Vagina (tissue), 2 donors: ENCODE measurements at regions not wholly inside any gene's neighbourhood (a gene's known extent, or its start where the extent isn't known, plus 50 kb on each side); places are given as distances from the start of the nearest gene placed in this dataset.

Source experiments
- CTCF ChIP-seq, 3 experiments: fragments of 450-650 bp in 2 of 3; fragments of 200-600 bp in 1 of 3; sonication (generic) in 1 of 3; IDR thresholded peaks; one replicate each; pipeline ENCODE4 v1.5.1; 2017 to 2019; ENCODE audit warnings: antibody characterized with exemption in 3 of 3, mild to moderate bottlenecking in 2 of 3, moderate library complexity in 2 of 3
- POLR2A ChIP-seq, 2 donors: fragments of 450-650 bp; IDR thresholded peaks; one replicate each; pipeline ENCODE4 v1.6.1; 2017; ENCODE audit warnings: antibody characterized with exemption in 2 of 2, mild to moderate bottlenecking in 2 of 2, moderate library complexity in 2 of 2
- POLR2AphosphoS5 ChIP-seq, 2 donors: sonication (generic); formaldehyde crosslinking; IDR thresholded peaks; one replicate each; pipeline ENCODE4 v1.9.0; 2017; ENCODE audit warnings: antibody characterized with exemption in 2 of 2, mild to moderate bottlenecking in 2 of 2, low read depth in 1 of 2; ENCODE audit not compliant: insufficient read depth in 1 of 2

- no peak for TF ChIP-seq CTCF (IDR thresholded peaks at IDR 0.05)
- TF ChIP-seq POLR2A (IDR thresholded peaks at IDR 0.05): no peak
- TF ChIP-seq POLR2AphosphoS5 (IDR thresholded peaks at IDR 0.05; ENCODE audit: insufficient read depth in 1 of 2, low read depth in 1 of 2): no peak
Measured at GRCh38 chr3:163717377-163717776, 1360.9 kb downstream of the SI start.
